BJ (cell line): ENCODE measurements at regions not wholly inside any gene's neighbourhood (a gene's known extent, or its start where the extent isn't known, plus 50 kb on each side); places are given as distances from the start of the nearest gene placed in this dataset.

Experiments used
- CTCF ChIA-PET: fragments of 350-600 bp; formaldehyde crosslinking; extraction: SDS; loops from one replicate; lab custom pipeline; 2021; ENCODE audit warnings: antibody characterized with exemption, inconsistent platforms; lab: Yijun Ruan, JAX
- POLR2A ChIA-PET: fragments of 300-600 bp; sonication (Branson Sonifier 250); formaldehyde crosslinking; extraction: SDS; loops from one replicate; lab custom pipeline; 2021; ENCODE audit warnings: antibody characterized with exemption; lab: Charles Lee
- DNase-seq: peaks from one replicate; pipeline ENCODE4 v3.0.0-alpha.2; 2011; ENCODE audit warnings: low read depth
- H3K27me3 ChIP-seq: 2 replicates; pipeline ENCODE4 v1.6.0; 2011; ENCODE audit warnings: low read length; ENCODE audit not compliant: control insufficient read depth, insufficient read depth
- H3K36me3 ChIP-seq: 2 replicates; pipeline ENCODE4 v1.5.1; 2011; ENCODE audit warnings: low read length; ENCODE audit not compliant: control insufficient read depth, insufficient read depth
- H3K4me3 ChIP-seq: 2 replicates; pipeline ENCODE4 v1.5.1; 2011; ENCODE audit warnings: low read depth, mild to moderate bottlenecking, control low read depth, low read length
- CTCF ChIP-seq: IDR thresholded peaks from 2 replicates; pipeline ENCODE4 v1.5.1; 2011; ENCODE audit warnings: low read depth, mild to moderate bottlenecking, control low read depth, inconsistent platforms, low read length, moderate library complexity; ENCODE audit not compliant: insufficient read depth

DNA sequence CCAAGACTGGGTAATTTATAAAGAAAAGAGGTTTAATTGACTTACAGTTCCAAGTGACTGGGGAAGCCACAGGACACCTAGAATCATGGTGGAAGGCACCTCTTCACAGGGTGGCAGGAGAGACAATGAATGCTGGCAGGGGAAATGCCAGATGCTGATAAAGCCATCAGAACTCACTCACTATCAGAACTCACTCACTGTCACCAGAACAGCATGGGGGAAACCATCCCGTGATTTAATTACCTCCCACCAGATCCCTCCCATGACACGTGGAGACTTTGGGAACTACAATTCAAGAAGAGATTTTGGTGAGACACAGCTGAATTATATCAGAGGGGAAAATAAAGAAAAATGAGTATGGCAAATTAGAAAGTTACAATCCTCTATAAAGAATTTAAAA, 310.9 kb downstream of the BCHE start:
- CTCF ChIA-PET: no interaction called here
- no peak for DNase-seq
- TF ChIP-seq CTCF: no peak
- no peaks in the 10 kb centered on the region for H3K36me3 ChIP-seq
- H3K4me3 ChIP-seq: no peak overlapping the region
- H3K27me3 ChIP-seq: no peaks in the 10 kb centered on the region
- POLR2A ChIA-PET: no interaction called here

- no peak for DNase-seq
- no peaks in the 10 kb centered on the region for H3K27me3 ChIP-seq
- POLR2A ChIA-PET: no interaction called here
- H3K4me3 ChIP-seq: no peak overlapping the region
- CTCF ChIA-PET: no interaction called here
- no peaks in the 10 kb centered on the region for H3K36me3 ChIP-seq
- no peak for TF ChIP-seq CTCF
Observed at GRCh38 chr3:165523801-165524200, 313.4 kb downstream of the BCHE start.

- ChIA-PET POLR2A (no interaction called here), CTCF (interaction anchor here (1.5 kb wide), 1 partner anchor 11 kb away, joined by 3 read pairs; no protein-coding TSS in a partner anchor)
- DNase-seq: no peak
- H3K36me3 ChIP-seq: no peaks in the 10 kb centered on the region
- H3K4me3 ChIP-seq: no peak overlapping the region
- H3K27me3 ChIP-seq: no peaks in the 10 kb centered on the region
- no peak for TF ChIP-seq CTCF
Observed at GRCh38 chr3:165522386-165522785, 314.8 kb downstream of the BCHE start.

- CTCF ChIA-PET: interaction anchor here (1.5 kb wide), 1 partner anchor 10 kb away, joined by 3 read pairs; no protein-coding TSS in a partner anchor
- TF ChIP-seq CTCF: no peak
- DNase-seq: no peak
- H3K36me3 ChIP-seq: no peaks in the 10 kb centered on the region
- no peaks in the 10 kb centered on the region for H3K27me3 ChIP-seq
- H3K4me3 ChIP-seq: no peak overlapping the region
- POLR2A ChIA-PET: no interaction called here
Observed at GRCh38 chr3:165521131-165521871, 315.9 kb downstream of the BCHE start.

DNA sequence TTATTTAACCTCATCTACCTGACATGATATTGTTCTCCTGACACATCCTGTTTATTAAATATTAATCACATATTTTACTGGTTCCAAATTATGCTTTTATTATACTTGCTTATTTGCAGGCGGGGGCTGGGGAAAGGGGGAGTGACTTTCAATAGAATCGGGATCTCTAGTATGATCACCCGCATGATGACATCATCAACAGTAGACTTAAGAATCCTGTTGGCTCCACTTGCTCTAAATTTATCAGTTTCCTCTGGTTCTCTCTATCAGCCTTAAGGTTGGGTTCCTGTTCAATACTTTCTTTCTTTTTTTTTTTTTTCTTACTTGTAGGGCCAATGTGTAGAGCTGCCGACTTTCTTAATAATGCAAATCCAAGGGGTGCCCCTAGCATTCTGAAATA, 317.5 kb downstream of the BCHE start:
- CTCF ChIA-PET: no interaction called here
- POLR2A ChIA-PET: no interaction called here
- no peak for TF ChIP-seq CTCF
- DNase-seq: no peak
- H3K4me3 ChIP-seq: no peak overlapping the region
- H3K36me3 ChIP-seq: no peaks in the 10 kb centered on the region
- H3K27me3 ChIP-seq: no peaks in the 10 kb centered on the region
